Left ventricle myocardium inferior (tissue), 1 donor: ENCODE measurements at regions not wholly inside any gene's neighbourhood (a gene's known extent, or its start where the extent isn't known, plus 50 kb on each side); places are given as distances from the start of the nearest gene placed in this dataset.
"Not testable (repeated sequence)": the region's sequence is repeated elsewhere in the genome, so short reads cannot be mapped to it uniquely, and the experiment has no call there.

Experiments used
- DNase-seq: peaks from one replicate; pipeline ENCODE4 v3.0.0-alpha.2; 2020
- H3K27ac ChIP-seq: fragments of 200-600 bp; replicated peaks from 2 replicates; pipeline ENCODE4 v1.8.0; 2021
- H3K27me3 ChIP-seq: fragments of 200-600 bp; 2 replicates; pipeline ENCODE4 v1.8.0; 2021; ENCODE audit warnings: low read depth
- H3K36me3 ChIP-seq: fragments of 200-600 bp; 2 replicates; pipeline ENCODE4 v1.8.0; 2021
- H3K4me1 ChIP-seq: fragments of 200-600 bp; 2 replicates; pipeline ENCODE4 v1.8.0; 2021
- H3K4me3 ChIP-seq: fragments of 200-600 bp; 2 replicates; pipeline ENCODE4 v1.8.0; 2021; ENCODE audit warnings: mild to moderate bottlenecking, moderate library complexity
- H3K9me3 ChIP-seq: fragments of 200-600 bp; replicated peaks from 2 replicates; pipeline ENCODE4 v1.8.0; 2021
- CTCF ChIP-seq: fragments of 200-600 bp; IDR thresholded peaks from 2 replicates; pipeline ENCODE4 v1.8.0; 2021; ENCODE audit warnings: antibody characterized with exemption, mild to moderate bottlenecking, borderline replicate concordance
- intact Hi-C: fragments of 100-400 bp; cut with micrococcal nuclease; formaldehyde crosslinking; loops from one replicate; pipeline ENCODE4 v1.11.0; 2022
- donor health status: DM: no; HTN: yes; CAD: no; lungs with severe emphysema.

GRCh38 chr6:152811785-152812184, 61.2 kb downstream of the VIP start:
- no peak overlapping the region for H3K4me3 ChIP-seq
- H3K4me1 ChIP-seq = no peaks in the 10 kb centered on the region
- no peak for DNase-seq
- TF ChIP-seq CTCF = no peak
- H3K27me3 ChIP-seq = no peaks in the 10 kb centered on the region
- no peaks in the 10 kb centered on the region for H3K36me3 ChIP-seq
- intact Hi-C loops = no loop called here
- peaks cover 9% of the 10 kb centered on the region for H3K9me3 ChIP-seq
- no peak overlapping the region for H3K27ac ChIP-seq

- Histone ChIP-seq H3K27me3 (no peaks in the 10 kb centered on the region), H3K4me1 (no peaks in the 10 kb centered on the region), H3K36me3 (no peaks in the 10 kb centered on the region), H3K4me3 (no peak overlapping the region), H3K9me3 (peaks cover 9% of the 10 kb centered on the region), H3K27ac (no peak overlapping the region)
- DNase-seq = no peak
- intact Hi-C loops = no loop called here
- TF ChIP-seq CTCF = no peak
Observed at GRCh38 chr6:152815230-152815872, 64.8 kb downstream of the VIP start.

- H3K4me3 ChIP-seq = no peak overlapping the region
- no peak for DNase-seq
- peaks cover 9% of the 10 kb centered on the region for H3K9me3 ChIP-seq
- intact Hi-C loops = no loop called here
- no peaks in the 10 kb centered on the region for H3K36me3 ChIP-seq
- no peaks in the 10 kb centered on the region for H3K27me3 ChIP-seq
- TF ChIP-seq CTCF = no peak
- H3K4me1 ChIP-seq = no peaks in the 10 kb centered on the region
- no peak overlapping the region for H3K27ac ChIP-seq
Observed at GRCh38 chr6:152816055-152816454, 65.5 kb downstream of the VIP start.

GRCh38 chr6:152821525-152821924, 70.9 kb downstream of the VIP start:
- intact Hi-C loops = no loop called here
- no peaks in the 10 kb centered on the region for H3K9me3 ChIP-seq
- H3K4me3 ChIP-seq = no peak overlapping the region
- no peaks in the 10 kb centered on the region for H3K4me1 ChIP-seq
- no peaks in the 10 kb centered on the region for H3K36me3 ChIP-seq
- H3K27me3 ChIP-seq = no peaks in the 10 kb centered on the region
- no peak for DNase-seq
- TF ChIP-seq CTCF = no peak
- H3K27ac ChIP-seq = no peak overlapping the region

- H3K4me3 ChIP-seq = no peak overlapping the region
- intact Hi-C loops = no loop called here
- H3K9me3 ChIP-seq = no peaks in the 10 kb centered on the region
- no peaks in the 10 kb centered on the region for H3K36me3 ChIP-seq
- H3K27me3 ChIP-seq = no peaks in the 10 kb centered on the region
- H3K27ac ChIP-seq = no peak overlapping the region
- DNase-seq = no peak
- no peaks in the 10 kb centered on the region for H3K4me1 ChIP-seq
- no peak for TF ChIP-seq CTCF
Observed at GRCh38 chr6:152824666-152825065, 74.1 kb downstream of the VIP start.

GRCh38 chr6:152828431-152828830, 77.8 kb downstream of the VIP start:
- intact Hi-C loops = no loop called here
- Histone ChIP-seq H3K27me3 (no peaks in the 10 kb centered on the region), H3K27ac (no peak overlapping the region), H3K4me1 (no peaks in the 10 kb centered on the region), H3K36me3 (no peaks in the 10 kb centered on the region), H3K4me3 (no peak overlapping the region), H3K9me3 (no peaks in the 10 kb centered on the region)
- no peak for DNase-seq
- no peak for TF ChIP-seq CTCF

GRCh38 chr6:152834366-152834765, 83.8 kb downstream of the VIP start:
- H3K36me3 ChIP-seq, H3K27ac ChIP-seq, H3K4me3 ChIP-seq, H3K4me1 ChIP-seq, intact Hi-C loops, H3K9me3 ChIP-seq, H3K27me3 ChIP-seq, DNase-seq: not testable (repeated sequence)
